ENCODE measurements at regions not wholly inside any gene's neighbourhood (a gene's known extent, or its start where the extent isn't known, plus 50 kb on each side); places are given as distances from the start of the nearest gene placed in this dataset.

GRCh38 chr20:10790013-10790412 is 116.2 kb upstream of the JAG1 start:
- no peak for TF ChIP-seq EZH2 (IDR thresholded peaks at IDR 0.05; ENCODE audit: borderline replicate concordance, low read length)
- TF ChIP-seq CTCF (conservative IDR thresholded peaks at IDR 0.05 in 1 of 2, IDR thresholded peaks at IDR 0.05 in 1 of 2; ENCODE audit: extremely low read depth in 1 of 2, insufficient read depth in 1 of 2, low read depth in 1 of 2, low read length in 2 of 2) = no peak

Data from mammary epithelial cell (primary cell).